ENCODE measurements at regions not wholly inside any gene's neighbourhood (a gene's known extent, or its start where the extent isn't known, plus 50 kb on each side); places are given as distances from the start of the nearest gene placed in this dataset.

DNA sequence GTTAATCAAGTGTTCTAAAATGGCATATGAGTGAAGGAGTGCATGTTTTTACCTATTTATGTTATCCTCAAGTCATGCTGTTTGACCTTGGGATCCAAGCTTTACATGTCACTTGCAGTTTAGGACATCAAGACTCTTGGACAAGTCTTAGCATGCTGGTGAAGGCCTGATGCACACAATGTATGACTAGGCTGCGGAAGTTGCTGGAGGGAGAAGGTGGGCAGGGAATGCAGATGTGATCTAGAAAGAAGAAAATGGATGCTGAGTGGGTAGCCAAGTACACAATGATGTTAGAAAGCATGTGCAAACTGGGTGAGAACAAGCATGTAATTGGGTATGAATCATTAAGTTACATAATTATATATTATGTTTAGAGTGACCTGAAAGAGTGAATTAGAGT is 301.8 kb downstream of the BRINP2 start:
- no peak for TF ChIP-seq EZH2 (IDR thresholded peaks at IDR 0.05; ENCODE audit: low read length, missing control alignments)
- TF ChIP-seq, protein P1, sequence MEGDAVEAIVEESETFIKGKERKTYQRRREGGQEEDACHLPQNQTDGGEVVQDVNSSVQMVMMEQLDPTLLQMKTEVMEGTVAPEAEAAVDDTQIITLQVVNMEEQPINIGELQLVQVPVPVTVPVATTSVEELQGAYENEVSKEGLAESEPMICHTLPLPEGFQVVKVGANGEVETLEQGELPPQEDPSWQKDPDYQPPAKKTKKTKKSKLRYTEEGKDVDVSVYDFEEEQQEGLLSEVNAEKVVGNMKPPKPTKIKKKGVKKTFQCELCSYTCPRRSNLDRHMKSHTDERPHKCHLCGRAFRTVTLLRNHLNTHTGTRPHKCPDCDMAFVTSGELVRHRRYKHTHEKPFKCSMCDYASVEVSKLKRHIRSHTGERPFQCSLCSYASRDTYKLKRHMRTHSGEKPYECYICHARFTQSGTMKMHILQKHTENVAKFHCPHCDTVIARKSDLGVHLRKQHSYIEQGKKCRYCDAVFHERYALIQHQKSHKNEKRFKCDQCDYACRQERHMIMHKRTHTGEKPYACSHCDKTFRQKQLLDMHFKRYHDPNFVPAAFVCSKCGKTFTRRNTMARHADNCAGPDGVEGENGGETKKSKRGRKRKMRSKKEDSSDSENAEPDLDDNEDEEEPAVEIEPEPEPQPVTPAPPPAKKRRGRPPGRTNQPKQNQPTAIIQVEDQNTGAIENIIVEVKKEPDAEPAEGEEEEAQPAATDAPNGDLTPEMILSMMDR (conservative IDR thresholded peaks at IDR 0.05 in 1 of 2, IDR thresholded peaks at IDR 0.05 in 1 of 2; ENCODE audit: low read depth in 1 of 2, low read length in 2 of 2): no peak
